Uterus (tissue), 3 donors: ENCODE measurements at regions not wholly inside any gene's neighbourhood (a gene's known extent, or its start where the extent isn't known, plus 50 kb on each side); places are given as distances from the start of the nearest gene placed in this dataset.

ENCODE experiments used
- DNase-seq, 2 donors: peaks; one replicate each; pipeline ENCODE4 v3.0.0-alpha.2; 2019 to 2020
- H3K27ac ChIP-seq, 2 donors: fragments of 200-600 bp; sonication (generic); 1 replicate in 1 of 2; 2 replicates in 1 of 2; pipeline ENCODE4 v1.5.1; 2016 to 2018
- H3K27me3 ChIP-seq, 2 donors: fragments of 200-600 bp; sonication (generic); one replicate each; pipeline ENCODE4 v1.5.1; 2018 to 2019; ENCODE audit warnings: control low read depth in 1 of 2
- H3K36me3 ChIP-seq, 2 donors: fragments of 200-600 bp; sonication (generic); one replicate each; pipeline ENCODE4 v1.5.1; 2019; ENCODE audit warnings: control low read depth in 1 of 2
- H3K4me1 ChIP-seq, 2 donors: fragments of 200-600 bp; sonication (generic); one replicate each; pipeline ENCODE4 v1.5.1; 2018 to 2019; ENCODE audit warnings: control low read depth in 1 of 2
- H3K4me3 ChIP-seq, 2 donors: fragments of 200-600 bp; sonication (generic); 1 replicate in 1 of 2; 2 replicates in 1 of 2; pipeline ENCODE4 v1.5.1; 2018 to 2019; ENCODE audit warnings: mild to moderate bottlenecking in 1 of 2
- H3K9me3 ChIP-seq, 2 donors: fragments of 200-600 bp; sonication (generic); one replicate each; pipeline ENCODE4 v1.5.1; 2019; ENCODE audit warnings: control low read depth in 1 of 2
- POLR2A ChIP-seq, 2 donors: fragments of 450-650 bp; IDR thresholded peaks; one replicate each; pipeline ENCODE4 v1.6.1; 2016; ENCODE audit warnings: antibody characterized with exemption in 2 of 2, mild to moderate bottlenecking in 1 of 2, moderate library complexity in 1 of 2
- intact Hi-C: fragments of 100-400 bp; cut with DNase I; formaldehyde crosslinking; loops from one replicate; pipeline ENCODE4 v1.15.1; 2023; ENCODE audit warnings: low total_unique reads
- TF ChIP-seq, protein P1 (sequence below), 4 experiments: fragments of 200-600 bp in 2 of 4; fragments of 450-650 bp in 2 of 4; sonication (generic) in 2 of 4; IDR thresholded peaks; one replicate each; pipeline ENCODE4 v1.5.1; 2016 to 2019; ENCODE audit warnings: antibody characterized with exemption in 4 of 4, mild to moderate bottlenecking in 2 of 4, moderate library complexity in 1 of 4
- donor health status: DM: yes; HTN: yes; CAD: no.

GRCh38 chr3:55364421-55364820 lies 122.7 kb downstream of the WNT5A start:
- intact Hi-C loops = no loop called here
- no peaks in the 10 kb centered on the region for H3K36me3 ChIP-seq
- H3K27ac ChIP-seq = no peak overlapping the region
- H3K4me3 ChIP-seq = no peak overlapping the region
- no peak for TF ChIP-seq POLR2A (IDR thresholded peaks at IDR 0.05)
- TF ChIP-seq, protein P1, sequence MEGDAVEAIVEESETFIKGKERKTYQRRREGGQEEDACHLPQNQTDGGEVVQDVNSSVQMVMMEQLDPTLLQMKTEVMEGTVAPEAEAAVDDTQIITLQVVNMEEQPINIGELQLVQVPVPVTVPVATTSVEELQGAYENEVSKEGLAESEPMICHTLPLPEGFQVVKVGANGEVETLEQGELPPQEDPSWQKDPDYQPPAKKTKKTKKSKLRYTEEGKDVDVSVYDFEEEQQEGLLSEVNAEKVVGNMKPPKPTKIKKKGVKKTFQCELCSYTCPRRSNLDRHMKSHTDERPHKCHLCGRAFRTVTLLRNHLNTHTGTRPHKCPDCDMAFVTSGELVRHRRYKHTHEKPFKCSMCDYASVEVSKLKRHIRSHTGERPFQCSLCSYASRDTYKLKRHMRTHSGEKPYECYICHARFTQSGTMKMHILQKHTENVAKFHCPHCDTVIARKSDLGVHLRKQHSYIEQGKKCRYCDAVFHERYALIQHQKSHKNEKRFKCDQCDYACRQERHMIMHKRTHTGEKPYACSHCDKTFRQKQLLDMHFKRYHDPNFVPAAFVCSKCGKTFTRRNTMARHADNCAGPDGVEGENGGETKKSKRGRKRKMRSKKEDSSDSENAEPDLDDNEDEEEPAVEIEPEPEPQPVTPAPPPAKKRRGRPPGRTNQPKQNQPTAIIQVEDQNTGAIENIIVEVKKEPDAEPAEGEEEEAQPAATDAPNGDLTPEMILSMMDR (IDR thresholded peaks at IDR 0.05) = no peak
- DNase-seq = no peak
- no peaks in the 10 kb centered on the region for H3K27me3 ChIP-seq
- no peaks in the 10 kb centered on the region for H3K9me3 ChIP-seq
- H3K4me1 ChIP-seq = peaks cover 0 to 3% of the 10 kb centered on the region in 2 donors

DNA sequence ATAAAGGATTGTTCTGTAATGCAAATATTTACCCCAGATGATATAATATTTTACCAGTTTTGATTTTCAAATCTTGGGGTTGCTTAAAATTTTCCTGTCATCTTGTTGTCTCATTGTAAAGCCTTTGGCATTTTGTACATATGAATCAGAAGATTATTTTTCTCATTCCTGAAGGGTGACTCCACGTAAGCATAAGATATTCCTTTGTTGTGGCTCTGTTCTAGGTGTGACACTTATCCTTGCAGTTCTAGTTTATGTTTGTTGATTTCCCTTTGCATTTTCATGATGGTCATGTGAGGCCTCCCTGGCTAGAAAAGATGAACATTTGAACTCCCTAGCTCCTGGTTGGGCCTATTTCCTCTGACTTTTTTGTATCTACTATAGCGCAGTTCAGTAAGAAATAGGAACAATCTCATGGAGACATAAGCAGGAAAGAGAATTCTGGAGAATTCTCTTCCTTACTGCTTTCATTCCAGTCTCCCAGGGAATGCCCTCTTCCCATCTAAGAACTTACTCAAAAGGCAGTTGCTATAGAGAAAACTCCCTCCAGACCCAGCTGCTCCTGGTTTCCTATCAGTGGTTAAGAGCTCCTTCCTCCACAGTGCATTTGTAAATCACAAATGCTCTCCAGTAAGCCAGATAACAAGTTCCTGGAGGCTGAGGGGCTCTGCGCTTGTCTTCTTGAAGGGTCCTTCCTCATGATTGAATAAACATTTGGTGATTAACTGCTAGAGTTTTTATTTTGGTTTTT lies 124.7 kb downstream of the WNT5A start:
- Histone ChIP-seq H3K27ac (no peak overlapping the region), H3K27me3 (no peaks in the 10 kb centered on the region), H3K36me3 (no peaks in the 10 kb centered on the region), H3K4me1 (no peaks in the 10 kb centered on the region), H3K9me3 (no peaks in the 10 kb centered on the region), H3K4me3 (no peak overlapping the region)
- TF ChIP-seq, protein P1 (IDR thresholded peaks at IDR 0.05) = no peak
- no peak for TF ChIP-seq POLR2A (IDR thresholded peaks at IDR 0.05)
- intact Hi-C loops = no loop called here
- DNase-seq = no peak

DNA sequence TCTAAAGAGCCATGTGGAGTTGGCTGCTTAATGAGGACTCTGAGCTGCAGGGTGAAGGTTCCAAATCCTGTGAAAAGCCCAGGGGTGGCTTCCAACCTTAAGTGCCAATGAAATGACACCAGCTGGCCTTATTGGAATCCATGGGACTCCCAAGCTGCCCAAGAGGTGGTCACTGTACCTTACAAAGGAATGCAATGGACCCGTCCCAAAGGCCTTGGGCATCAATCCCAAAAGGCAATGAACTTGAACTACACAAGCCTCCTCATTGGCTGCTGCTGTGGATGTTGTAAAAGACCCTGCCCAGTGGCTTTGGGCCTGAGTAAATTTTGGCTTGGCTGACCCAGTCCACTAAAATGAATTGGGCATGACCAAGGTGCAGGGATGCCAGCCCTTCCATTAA lies 129.3 kb downstream of the WNT5A start:
- no peak overlapping the region for H3K4me3 ChIP-seq
- no peaks in the 10 kb centered on the region for H3K27me3 ChIP-seq
- no peaks in the 10 kb centered on the region for H3K9me3 ChIP-seq
- no peak for TF ChIP-seq POLR2A (IDR thresholded peaks at IDR 0.05)
- TF ChIP-seq, protein P1 (IDR thresholded peaks at IDR 0.05) = no peak
- no peaks in the 10 kb centered on the region for H3K4me1 ChIP-seq
- no peak overlapping the region for H3K27ac ChIP-seq
- no peaks in the 10 kb centered on the region for H3K36me3 ChIP-seq
- DNase-seq = no peak
- intact Hi-C loops = no loop called here

GRCh38 chr3:55352668-55353067 lies 134.4 kb downstream of the WNT5A start:
- intact Hi-C loops = no loop called here
- TF ChIP-seq POLR2A (IDR thresholded peaks at IDR 0.05) = no peak
- TF ChIP-seq, protein P1 (IDR thresholded peaks at IDR 0.05) = no peak

GRCh38 chr3:55349851-55350250 lies 137.3 kb downstream of the WNT5A start:
- no peak for TF ChIP-seq POLR2A (IDR thresholded peaks at IDR 0.05)
- TF ChIP-seq, protein P1 (IDR thresholded peaks at IDR 0.05) = no peak
- no peaks in the 10 kb centered on the region for H3K36me3 ChIP-seq
- no peaks in the 10 kb centered on the region for H3K9me3 ChIP-seq
- H3K27me3 ChIP-seq = no peaks in the 10 kb centered on the region
- DNase-seq = no peak
- H3K4me3 ChIP-seq = no peak overlapping the region
- no peak overlapping the region for H3K27ac ChIP-seq
- intact Hi-C loops = no loop called here
- no peaks in the 10 kb centered on the region for H3K4me1 ChIP-seq

More at GRCh38 chr3:55352668-55353067, 134.4 kb downstream of the WNT5A start:
- no peak for DNase-seq
- H3K27ac ChIP-seq = no peak overlapping the region
- no peaks in the 10 kb centered on the region for H3K4me1 ChIP-seq
- no peak overlapping the region for H3K4me3 ChIP-seq
- H3K27me3 ChIP-seq = no peaks in the 10 kb centered on the region
- H3K36me3 ChIP-seq = no peaks in the 10 kb centered on the region
- no peaks in the 10 kb centered on the region for H3K9me3 ChIP-seq
